NCI-H2029 (cell line): ENCODE measurements at regions not wholly inside any gene's neighbourhood (a gene's known extent, or its start where the extent isn't known, plus 50 kb on each side); places are given as distances from the start of the nearest gene placed in this dataset.

Source experiments
- DNase-seq: peaks from one replicate; lab custom pipeline; 2025; lab: John Stamatoyannopoulos, UW

DNA sequence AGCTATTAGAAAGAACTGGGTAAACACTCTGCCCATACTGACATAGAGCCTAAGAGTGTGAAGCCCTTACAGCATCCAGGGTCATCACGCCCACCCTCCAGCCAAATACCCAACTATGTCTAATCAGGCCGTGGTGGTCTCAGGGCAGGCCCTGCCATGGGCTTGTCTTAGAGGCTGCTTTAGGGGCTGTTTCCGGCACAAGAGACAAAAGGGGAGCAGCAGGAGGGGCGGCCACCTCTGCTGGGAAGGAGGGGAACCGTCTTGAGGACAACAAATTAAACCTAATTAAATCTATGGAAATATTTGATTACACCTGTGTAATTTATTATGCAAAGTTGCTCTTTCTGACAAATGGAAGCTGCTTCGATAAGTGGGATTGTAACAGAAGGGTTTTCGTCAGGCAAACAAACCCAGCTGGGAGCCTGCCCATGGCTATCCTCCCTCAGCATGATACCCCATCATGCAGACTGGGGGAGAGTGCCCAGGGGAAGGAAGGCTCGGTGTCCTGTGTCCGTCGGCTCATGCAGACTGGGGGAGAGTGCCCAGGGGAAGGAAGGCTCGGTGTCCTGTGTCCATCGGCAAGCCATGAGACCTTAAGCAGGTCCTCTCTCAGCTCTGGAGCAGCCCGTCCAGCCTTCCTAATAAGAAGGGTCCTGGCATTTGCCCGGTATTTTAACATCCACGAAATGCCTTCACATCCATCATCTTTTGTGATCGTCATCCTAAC is 163.6 kb upstream of the B3GAT1 start:
- no peak for DNase-seq

DNA sequence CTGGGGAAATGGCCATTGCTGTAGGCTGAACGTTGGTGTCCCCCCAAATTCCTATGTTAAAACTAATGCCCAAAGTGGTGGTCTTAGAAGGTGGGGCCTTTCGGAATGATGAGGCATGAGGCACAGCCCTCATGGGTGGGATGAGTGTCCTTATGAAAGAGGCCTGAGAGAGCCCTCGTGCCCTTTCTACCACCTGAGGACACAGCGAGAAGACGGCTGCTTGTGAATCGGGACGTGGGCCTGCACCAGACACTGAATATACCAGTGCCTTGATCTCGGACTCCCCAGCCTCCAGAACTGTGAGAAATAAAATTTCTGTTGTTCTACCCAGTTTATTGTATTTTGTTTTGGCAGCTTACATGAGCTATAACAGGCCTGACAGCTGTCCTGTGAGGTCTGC is 162.9 kb upstream of the B3GAT1 start:
- DNase-seq: no peak

DNA sequence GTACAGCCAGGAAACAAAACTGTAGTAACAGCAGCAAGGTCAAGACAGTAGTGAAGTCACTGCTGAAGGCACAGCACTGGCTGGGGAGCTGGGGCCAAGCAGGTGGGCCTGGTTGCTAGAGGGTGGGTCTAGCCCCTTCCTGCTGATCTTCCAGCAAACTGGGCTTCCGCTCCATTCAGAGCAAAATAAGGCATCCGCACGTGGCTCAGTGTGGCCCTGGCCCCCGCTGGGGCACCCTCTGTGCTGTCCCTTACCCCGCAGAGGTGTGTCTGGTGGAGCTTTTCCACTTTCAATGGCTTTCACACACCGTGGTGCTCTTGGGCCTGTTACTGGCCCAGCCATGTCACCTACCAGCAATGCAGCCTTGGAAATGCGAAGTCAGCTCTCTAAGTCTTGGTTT is 162.4 kb upstream of the B3GAT1 start:
- no peak for DNase-seq

DNA sequence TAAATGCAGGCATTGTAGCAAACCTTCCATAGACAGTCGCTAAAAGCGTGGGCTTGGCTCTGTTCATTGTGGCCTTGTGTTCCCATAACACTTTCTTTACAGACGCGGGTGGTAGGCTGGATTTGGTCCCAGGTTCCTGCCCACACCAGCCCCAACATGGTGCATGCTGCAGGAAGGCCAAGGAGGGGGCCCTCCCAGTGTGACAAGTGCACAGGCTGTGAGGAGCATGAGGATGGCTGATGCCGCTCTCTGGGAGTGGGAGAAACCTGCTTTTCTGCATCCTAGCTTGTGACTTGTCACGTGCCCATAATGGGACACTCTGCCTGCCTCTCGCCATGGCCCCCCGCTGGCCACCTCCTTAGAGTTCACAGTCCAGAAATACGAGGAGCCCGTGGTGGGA is 161.8 kb upstream of the B3GAT1 start:
- no peak for DNase-seq

GRCh38 chr11:134572741-134573675 is 161.0 kb upstream of the B3GAT1 start:
- DNase-seq: no peak

- no peak for DNase-seq
Measured at GRCh38 chr11:134571301-134571700, 159.3 kb upstream of the B3GAT1 start.

GRCh38 chr11:134569195-134569594 is 157.2 kb upstream of the B3GAT1 start:
- DNase-seq: no peak

DNA sequence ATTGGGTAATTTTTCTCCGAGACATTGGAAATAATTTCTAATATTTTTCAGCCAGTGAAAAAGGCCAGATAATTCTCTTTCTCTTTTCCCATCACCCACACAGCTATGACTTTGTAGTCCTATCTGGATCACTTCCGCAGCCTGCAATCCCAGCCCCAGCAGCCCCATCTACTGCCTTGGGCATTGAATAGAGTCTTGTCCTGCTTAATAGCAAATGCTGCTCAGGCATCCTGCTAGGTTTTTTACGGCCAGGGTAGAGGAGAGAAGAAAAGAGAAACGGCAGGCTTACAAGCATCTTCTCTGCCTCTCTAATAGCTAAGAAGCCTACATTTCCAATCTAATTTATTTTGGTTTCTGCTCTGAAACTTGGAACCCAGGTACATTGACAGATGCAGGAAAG is 154.3 kb upstream of the B3GAT1 start:
- DNase-seq: no peak

- DNase-seq: no peak
Measured at GRCh38 chr11:134565343-134565891, 153.4 kb upstream of the B3GAT1 start.

DNA sequence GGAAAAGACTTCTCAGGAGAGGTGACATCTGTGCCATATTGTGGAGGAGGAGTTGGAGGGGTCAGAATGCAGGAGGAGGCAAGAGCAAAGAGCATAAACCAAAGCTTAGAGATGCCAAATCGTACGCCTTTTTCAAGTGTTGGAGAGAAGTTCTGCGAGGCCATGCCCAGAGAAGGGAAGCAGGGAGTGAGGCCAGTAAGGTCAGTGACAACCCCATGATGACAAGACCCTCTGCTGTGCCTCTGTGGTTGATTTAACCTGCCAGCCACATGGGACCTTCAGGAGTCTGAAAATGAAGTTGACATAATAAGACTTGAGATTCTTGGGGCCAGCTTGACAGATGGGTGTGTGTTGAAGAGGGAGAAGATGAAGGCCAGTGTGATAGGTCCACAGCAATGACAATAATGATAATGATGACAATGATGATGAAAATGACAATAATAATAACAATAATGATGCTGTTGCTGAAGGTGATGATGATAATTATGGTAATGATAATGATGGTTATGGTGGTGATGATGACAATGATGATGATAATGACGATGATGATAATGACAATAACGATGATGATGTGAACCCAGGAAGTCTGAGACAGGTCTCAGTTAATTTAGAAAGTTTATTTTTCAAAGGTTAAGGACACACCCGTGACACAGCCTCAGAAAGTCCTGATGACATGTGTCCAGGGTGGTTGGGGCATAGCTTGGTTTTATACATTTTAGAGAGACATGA is 152.6 kb upstream of the B3GAT1 start:
- no peak for DNase-seq

DNA sequence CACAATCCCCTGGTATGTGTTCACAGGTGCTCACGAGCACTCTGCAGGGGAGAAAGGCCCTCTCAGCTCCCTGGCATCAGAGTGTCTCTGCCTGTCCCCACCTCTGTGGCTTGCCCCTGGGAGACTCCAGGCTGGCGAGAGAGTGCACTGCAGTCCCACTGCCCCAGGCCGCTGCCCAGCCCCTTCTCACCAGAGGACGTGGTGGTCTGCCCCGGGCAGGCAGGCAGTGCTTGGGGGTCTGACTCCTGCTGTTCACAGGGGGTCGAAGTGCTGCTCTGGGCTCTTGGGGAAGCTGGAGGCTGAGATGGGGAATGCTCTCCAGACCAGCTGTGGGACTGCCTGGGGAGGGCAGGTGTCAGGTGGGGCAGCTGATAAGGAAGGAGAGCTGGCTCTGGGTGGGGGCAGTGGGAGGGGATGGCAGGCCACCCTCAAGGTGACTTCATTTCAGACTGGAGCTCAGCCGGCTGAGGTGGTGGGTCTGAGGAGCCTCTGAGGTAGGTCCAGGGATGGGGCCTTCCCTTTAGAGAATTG is 151.0 kb upstream of the B3GAT1 start:
- DNase-seq: no peak

GRCh38 chr11:134562196-134562595 is 150.2 kb upstream of the B3GAT1 start:
- DNase-seq: no peak

GRCh38 chr11:134561331-134561720 is 149.3 kb upstream of the B3GAT1 start:
- DNase-seq: no peak

DNA sequence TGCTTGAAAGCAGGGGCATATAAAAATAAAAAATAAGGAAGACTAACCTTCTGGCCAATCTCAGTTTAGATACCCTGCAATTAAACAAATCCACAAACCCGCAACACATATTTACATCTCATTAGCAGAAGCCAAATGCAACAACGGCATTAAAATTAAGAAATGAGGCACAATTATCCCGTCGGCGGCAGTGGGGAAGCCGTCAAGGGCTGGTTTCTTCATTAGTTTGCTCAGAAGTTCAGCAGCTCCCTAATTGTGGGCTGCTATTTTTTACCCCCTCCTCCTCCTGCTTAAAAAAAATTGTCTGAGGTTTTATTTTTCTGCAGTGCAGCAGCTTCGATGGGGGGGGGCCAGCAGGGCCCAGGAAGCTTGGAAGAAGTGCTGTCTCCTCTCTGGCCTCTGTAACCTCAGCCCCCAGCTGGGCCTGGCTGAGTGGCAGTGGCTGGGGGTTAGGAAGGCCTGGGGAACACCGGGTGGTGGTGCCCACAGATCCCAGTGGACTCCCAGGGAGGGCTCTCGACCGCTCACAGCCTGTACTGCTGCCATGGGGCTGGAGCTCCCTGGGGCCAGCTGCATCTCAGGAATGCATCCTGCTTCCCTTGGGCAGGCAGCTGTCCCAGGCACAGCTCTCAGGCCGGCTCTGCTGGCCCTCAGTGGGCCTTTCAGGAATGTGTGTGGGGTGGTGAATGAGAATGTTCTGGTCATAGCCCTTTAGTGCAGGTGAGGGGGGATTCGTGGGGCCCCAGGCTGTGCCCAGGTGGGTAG is 148.7 kb upstream of the B3GAT1 start:
- DNase-seq: no peak

- DNase-seq: no peak
Measured at GRCh38 chr11:134560066-134560465, 148.0 kb upstream of the B3GAT1 start.

DNA sequence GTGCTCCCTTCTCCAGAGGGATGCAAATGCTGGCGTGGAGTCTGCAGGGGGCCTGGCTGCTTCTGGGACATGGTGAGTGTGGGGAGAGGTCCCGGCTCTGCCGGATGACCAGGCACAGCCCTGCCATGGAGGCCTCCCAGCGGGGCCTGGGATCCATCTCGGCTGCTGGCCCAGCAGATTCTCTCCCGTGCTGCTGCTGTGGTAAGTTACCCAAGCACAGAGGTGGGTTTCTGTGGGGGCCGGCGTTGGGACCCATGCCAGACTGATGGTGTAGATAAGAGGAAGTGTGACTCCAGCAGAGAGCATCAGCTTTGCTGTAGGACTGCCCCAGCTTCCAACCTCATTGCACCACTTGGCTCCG is 147.5 kb upstream of the B3GAT1 start:
- no peak for DNase-seq

- DNase-seq: no peak
Measured at GRCh38 chr11:134558916-134559601, 147.0 kb upstream of the B3GAT1 start.

DNA sequence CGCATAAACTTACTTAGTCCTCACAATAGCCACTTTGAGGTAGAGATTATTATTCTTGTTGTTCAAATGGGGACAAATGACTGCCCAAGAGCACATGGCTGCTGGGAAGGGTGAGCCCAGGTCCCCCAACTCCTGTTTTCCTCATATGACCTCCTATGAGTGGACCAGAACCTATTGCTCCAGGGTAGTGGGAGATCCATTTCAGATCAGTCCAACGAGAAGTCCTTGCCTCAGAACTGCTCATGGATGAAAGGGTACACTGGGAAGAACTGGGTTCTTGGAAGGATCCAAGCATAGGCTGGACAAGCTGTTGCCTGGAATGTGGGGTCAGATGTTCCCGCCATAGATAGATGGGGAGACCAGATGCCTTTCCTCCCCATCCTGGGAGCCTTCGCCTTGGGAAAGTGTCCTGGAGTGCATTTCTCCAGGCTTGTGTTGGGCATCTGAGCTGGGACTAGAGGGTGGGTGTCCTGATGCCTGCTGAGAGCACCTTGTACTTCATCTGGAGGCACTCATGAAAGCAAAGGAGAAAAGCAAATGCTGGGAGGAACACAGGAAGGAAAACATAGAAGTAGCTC is 146.3 kb upstream of the B3GAT1 start:
- DNase-seq: no peak

GRCh38 chr11:134557571-134558257 is 145.7 kb upstream of the B3GAT1 start:
- DNase-seq: no peak

- DNase-seq: no peak
Measured at GRCh38 chr11:134556186-134556585, 144.1 kb upstream of the B3GAT1 start.
